GM12878 (cell line): ENCODE measurements at regions not wholly inside any gene's neighbourhood (a gene's known extent, or its start where the extent isn't known, plus 50 kb on each side); places are given as distances from the start of the nearest gene placed in this dataset.

Experiments used
- ATAC-seq: fragments of 200-7000 bp; cut with Tn5 transposase; 3 replicates; pipeline ENCODE4 v1.9.1; 2020; ENCODE audit warnings: mild to moderate bottlenecking, moderate library complexity
- BruUV-seq: library from RNA; stranded (reverse); fragments of 400-500 nt; replicated peaks from 2 replicates; lab custom pipeline; 2021; lab: Mats Ljungman, UMichigan
- CTCF ChIA-PET: fragments of 300-600 bp; sonication (Branson Sonifier 250); formaldehyde crosslinking; extraction: SDS; loops from one replicate; lab custom pipeline; 2021; ENCODE audit warnings: inconsistent platforms; lab: Yijun Ruan, JAX
- POLR2A ChIA-PET: fragments of 350-600 bp; formaldehyde crosslinking; extraction: SDS; loops from one replicate; lab custom pipeline; 2021; ENCODE audit warnings: inconsistent platforms; lab: Charles Lee
- RAD21 ChIA-PET: fragments of 300-600 bp; sonication (Branson Sonifier 250); formaldehyde crosslinking; loops from one replicate; lab custom pipeline; 2023; ENCODE audit warnings: antibody characterized with exemption; ENCODE audit not compliant: unreplicated experiment; lab: Charles Lee
- SMC1A ChIA-PET: fragments of 300-600 bp; sonication (Branson Sonifier 250); formaldehyde crosslinking; loops from one replicate; lab custom pipeline; 2023; ENCODE audit not compliant: unreplicated experiment, uncharacterized antibody; lab: Charles Lee
- DNase-seq: peaks from one replicate; pipeline ENCODE4 v3.0.0-alpha.2; 2011; ENCODE audit warnings: low read depth, low spot score
- FAIRE-seq: peaks from 3 replicates; lab custom pipeline; 2011; peaks lifted over from hg19 to GRCh38; lab: Jason Lieb, UNC
- H2AFZ ChIP-seq: 2 replicates; pipeline ENCODE4 v1.6.0; 2011; ENCODE audit warnings: low read depth, low read length, control low read depth; ENCODE audit not compliant: control insufficient read depth
- H3K27ac ChIP-seq: 2 replicates; pipeline ENCODE4 v1.5.1; 2011; ENCODE audit warnings: control low read depth; ENCODE audit not compliant: control insufficient read depth, insufficient read depth
- H3K27me3 ChIP-seq, 2 experiments: replicated peaks in 1 of 2; 2 replicates each; pipeline versions ENCODE4 v1.6.0 to v1.6.1; 2011; ENCODE audit warnings: low read length in 1 of 2; ENCODE audit not compliant: control insufficient read depth in 2 of 2, insufficient read depth in 2 of 2
- H3K36me3 ChIP-seq, 2 experiments: 2 replicates each; pipeline ENCODE4 v1.5.1; 2011; ENCODE audit warnings: low read length in 1 of 2; ENCODE audit not compliant: control insufficient read depth in 2 of 2, insufficient read depth in 2 of 2
- H3K4me1 ChIP-seq: 2 replicates; pipeline ENCODE4 v1.6.1; 2011; ENCODE audit warnings: mild to moderate bottlenecking, low read length, moderate library complexity, mixed read lengths; ENCODE audit not compliant: control insufficient read depth, insufficient read depth
- H3K4me2 ChIP-seq: 2 replicates; pipeline ENCODE4 v1.6.0; 2011; ENCODE audit warnings: control low read depth; ENCODE audit not compliant: control insufficient read depth, insufficient read depth
- H3K4me3 ChIP-seq: fragments of 200-600 bp; sonication (generic); 2 replicates; pipeline ENCODE4 v1.5.1; 2016
- H3K79me2 ChIP-seq: 2 replicates; pipeline ENCODE4 v1.6.0; 2011; ENCODE audit warnings: low read length; ENCODE audit not compliant: control insufficient read depth, insufficient read depth
- H3K9ac ChIP-seq: 2 replicates; pipeline ENCODE4 v1.8.0; 2011; ENCODE audit warnings: low read length, control low read depth, mixed read lengths; ENCODE audit not compliant: control insufficient read depth, insufficient read depth
- H3K9me3 ChIP-seq: replicated peaks from 3 replicates; pipeline ENCODE4 v1.5.1; 2011; ENCODE audit warnings: mild to moderate bottlenecking, low read length; ENCODE audit not compliant: control insufficient read depth, insufficient read depth
- H4K20me1 ChIP-seq: 2 replicates; pipeline ENCODE4 v1.6.0; 2011; ENCODE audit not compliant: control insufficient read depth, insufficient read depth
- NR2C1 ChIP-seq: fragments of 450-650 bp; IDR thresholded peaks from 2 replicates; pipeline ENCODE4 v1.6.1; 2017; ENCODE audit warnings: antibody characterized with exemption, mild to moderate bottlenecking, moderate library complexity
- RAD21 ChIP-seq: IDR thresholded peaks from 2 replicates; pipeline ENCODE4 v1.6.1; 2011; ENCODE audit warnings: mild to moderate bottlenecking, low read depth, low read length, moderate library complexity; ENCODE audit not compliant: insufficient read depth
- RELB ChIP-seq: fragments of 450-650 bp; IDR thresholded peaks from 2 replicates; pipeline ENCODE4 v1.6.1; 2017; ENCODE audit warnings: low read depth, mild to moderate bottlenecking, moderate library complexity
- SIN3A ChIP-seq: IDR thresholded peaks from 2 replicates; pipeline ENCODE4 v1.6.1; 2012; ENCODE audit warnings: low read depth, low read length, improper control_type of control experiment
- TCF12 ChIP-seq: IDR thresholded peaks from 2 replicates; pipeline ENCODE4 v1.6.1; 2011; ENCODE audit warnings: low read depth, mild to moderate bottlenecking, low read length
- WGBS: methylation state at CpG from one replicate; pipeline ENCODE4 v1.1.6; 2016; ENCODE audit warnings: low lambda C conversion rate; ENCODE audit not compliant: insufficient replicate concordance, insufficient coverage; ENCODE audit errors: missing lambda C conversion rate; 5-methylcytosine and 5-hydroxymethylcytosine counted together
- in situ Hi-C: fragments of 300-500 bp; cut with MboI; formaldehyde crosslinking; loops from 9 replicates; pipeline ENCODE4 v1.14.3; 2018; ENCODE audit warnings: mixed read lengths
- intact Hi-C: fragments of 100-400 bp; cut with micrococcal nuclease; formaldehyde crosslinking; loops from one replicate; pipeline ENCODE4 v1.14.2; 2022; ENCODE audit not compliant: unreplicated experiment
- TF ChIP-seq, protein P1 (sequence below): fragments of 450-650 bp; IDR thresholded peaks from 2 replicates; pipeline ENCODE4 v1.6.1; 2017; ENCODE audit warnings: mild to moderate bottlenecking
- TF ChIP-seq, protein P2 (sequence below): fragments of 150-350 bp; IDR thresholded peaks from 2 replicates; pipeline ENCODE4 v1.6.1; 2014; ENCODE audit warnings: mild to moderate bottlenecking, low read depth, low read length

DNA sequence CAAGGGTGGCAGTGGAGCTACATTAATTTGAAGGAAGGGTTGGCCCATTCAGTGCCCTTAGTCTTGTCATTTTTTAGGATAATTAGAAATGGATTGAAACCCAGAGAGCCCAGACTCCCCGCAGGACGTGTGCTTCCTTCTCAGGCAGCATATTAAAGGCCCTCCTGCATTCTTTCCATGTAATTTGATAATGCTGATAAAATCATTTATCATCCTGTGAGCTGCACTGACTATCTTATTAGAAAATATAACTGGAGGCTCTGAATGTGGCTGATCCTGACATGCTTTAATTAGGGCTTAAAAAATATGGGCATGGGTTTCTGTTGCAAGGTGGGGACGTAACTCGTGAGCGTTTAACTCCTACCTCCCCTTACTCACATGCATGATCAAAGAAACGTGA lies 148.1 kb downstream of the ACKR3 start:
- FAIRE-seq = no peak
- in situ Hi-C loops (no loop called here), intact Hi-C loops (no loop called here)
- ChIA-PET CTCF (no interaction called here), POLR2A (no interaction called here), RAD21 (no interaction called here), SMC1A (no interaction called here)
- Histone ChIP-seq H3K27ac (no peak overlapping the region), H3K4me2 (no peak overlapping the region), H4K20me1 (no peaks in the 10 kb centered on the region), H3K27me3 (peaks cover 0 to 2% of the 10 kb centered on the region in 2 experiments; a peak in 2 of 4 replicates), H2AFZ (no peak overlapping the region), H3K79me2 (no peaks in the 10 kb centered on the region), H3K36me3 (no peaks in the 10 kb centered on the region), H3K4me1 (no peaks in the 10 kb centered on the region), H3K9me3 (no peaks in the 10 kb centered on the region), H3K4me3 (no peak overlapping the region), H3K9ac (no peak overlapping the region)
- no TSS peak for BruUV-seq
- no peak for ATAC-seq
- 32% methylated on average over 6 of the region's 6 CpGs for WGBS
- TF ChIP-seq RELB = no peak
- no peak for DNase-seq

DNA sequence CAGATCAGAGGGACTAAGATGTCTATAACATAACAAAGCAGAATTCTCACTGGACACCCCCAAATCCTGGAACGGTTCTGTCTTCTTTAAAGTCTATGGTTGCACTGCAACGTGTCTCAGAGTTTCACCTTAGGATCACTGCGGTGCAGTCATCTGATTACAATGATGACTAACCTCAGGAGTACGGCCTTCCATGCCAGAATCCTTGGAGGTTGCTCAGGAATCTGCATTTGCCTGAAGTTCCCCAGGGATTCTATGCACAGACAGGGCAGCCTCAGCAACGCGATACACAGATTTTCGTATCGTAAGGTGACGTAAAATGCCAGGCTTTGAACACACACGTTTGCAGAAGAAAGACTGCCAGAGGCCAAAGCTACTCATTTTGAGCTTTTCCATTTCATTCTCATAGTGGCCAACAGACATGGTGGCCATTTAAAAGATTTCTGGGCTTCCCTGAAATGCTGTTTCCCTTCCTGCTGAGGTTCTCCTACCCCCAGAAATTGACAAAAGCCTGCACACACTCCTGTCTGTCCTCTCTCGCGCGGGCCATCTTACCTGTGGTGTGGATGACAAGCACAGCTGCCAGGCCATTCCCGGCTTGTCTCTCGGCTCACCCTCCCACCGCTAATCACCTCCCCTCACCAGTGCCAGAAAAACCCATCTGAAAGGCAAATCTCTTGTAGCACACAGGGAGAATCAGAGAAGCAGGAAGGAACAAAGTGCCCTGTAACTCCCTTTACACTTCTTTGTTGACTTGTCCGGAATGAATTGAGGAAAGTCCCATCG lies 148.8 kb downstream of the ACKR3 start:
- BruUV-seq = no TSS peak
- H3K36me3 ChIP-seq = no peaks in the 10 kb centered on the region
- H3K9ac ChIP-seq = no peak overlapping the region
- ChIA-PET SMC1A (no interaction called here), RAD21 (no interaction called here), CTCF (no interaction called here), POLR2A (no interaction called here)
- intact Hi-C loops (no loop called here), in situ Hi-C loops (no loop called here)
- ATAC-seq (no peak), FAIRE-seq (no peak), DNase-seq (no peak)
- H3K79me2 ChIP-seq = no peaks in the 10 kb centered on the region
- H3K4me2 ChIP-seq = no peak overlapping the region
- H3K27ac ChIP-seq = no peak overlapping the region
- H3K4me3 ChIP-seq = no peak overlapping the region
- TF ChIP-seq NR2C1 (no peak), RAD21 (no peak), TCF12 (no peak), SIN3A (no peak)
- TF ChIP-seq, protein P1, sequence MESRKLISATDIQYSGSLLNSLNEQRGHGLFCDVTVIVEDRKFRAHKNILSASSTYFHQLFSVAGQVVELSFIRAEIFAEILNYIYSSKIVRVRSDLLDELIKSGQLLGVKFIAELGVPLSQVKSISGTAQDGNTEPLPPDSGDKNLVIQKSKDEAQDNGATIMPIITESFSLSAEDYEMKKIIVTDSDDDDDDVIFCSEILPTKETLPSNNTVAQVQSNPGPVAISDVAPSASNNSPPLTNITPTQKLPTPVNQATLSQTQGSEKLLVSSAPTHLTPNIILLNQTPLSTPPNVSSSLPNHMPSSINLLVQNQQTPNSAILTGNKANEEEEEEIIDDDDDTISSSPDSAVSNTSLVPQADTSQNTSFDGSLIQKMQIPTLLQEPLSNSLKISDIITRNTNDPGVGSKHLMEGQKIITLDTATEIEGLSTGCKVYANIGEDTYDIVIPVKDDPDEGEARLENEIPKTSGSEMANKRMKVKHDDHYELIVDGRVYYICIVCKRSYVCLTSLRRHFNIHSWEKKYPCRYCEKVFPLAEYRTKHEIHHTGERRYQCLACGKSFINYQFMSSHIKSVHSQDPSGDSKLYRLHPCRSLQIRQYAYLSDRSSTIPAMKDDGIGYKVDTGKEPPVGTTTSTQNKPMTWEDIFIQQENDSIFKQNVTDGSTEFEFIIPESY = no peak
- TF ChIP-seq, protein P2, sequence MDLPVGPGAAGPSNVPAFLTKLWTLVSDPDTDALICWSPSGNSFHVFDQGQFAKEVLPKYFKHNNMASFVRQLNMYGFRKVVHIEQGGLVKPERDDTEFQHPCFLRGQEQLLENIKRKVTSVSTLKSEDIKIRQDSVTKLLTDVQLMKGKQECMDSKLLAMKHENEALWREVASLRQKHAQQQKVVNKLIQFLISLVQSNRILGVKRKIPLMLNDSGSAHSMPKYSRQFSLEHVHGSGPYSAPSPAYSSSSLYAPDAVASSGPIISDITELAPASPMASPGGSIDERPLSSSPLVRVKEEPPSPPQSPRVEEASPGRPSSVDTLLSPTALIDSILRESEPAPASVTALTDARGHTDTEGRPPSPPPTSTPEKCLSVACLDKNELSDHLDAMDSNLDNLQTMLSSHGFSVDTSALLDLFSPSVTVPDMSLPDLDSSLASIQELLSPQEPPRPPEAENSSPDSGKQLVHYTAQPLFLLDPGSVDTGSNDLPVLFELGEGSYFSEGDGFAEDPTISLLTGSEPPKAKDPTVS = no peak
- WGBS = 44% methylated on average over 18 of the region's 18 CpGs
- H2AFZ ChIP-seq = no peak overlapping the region
- H3K9me3 ChIP-seq = no peaks in the 10 kb centered on the region
- peaks cover 0 to 2% of the 10 kb centered on the region in 2 experiments; a peak in 1 of 4 replicates for H3K27me3 ChIP-seq
- no peaks in the 10 kb centered on the region for H4K20me1 ChIP-seq
- H3K4me1 ChIP-seq = no peaks in the 10 kb centered on the region
